Transverse colon (tissue), 4 donors: ENCODE measurements at regions not wholly inside any gene's neighbourhood (a gene's known extent, or its start where the extent isn't known, plus 50 kb on each side); places are given as distances from the start of the nearest gene placed in this dataset.

Experiments
- DNase-seq: peaks from one replicate; pipeline ENCODE4 v3.0.0-alpha.2; 2019
- H3K27ac ChIP-seq, 4 donors: fragments of 200-600 bp; sonication (generic); 2 replicates each; pipeline ENCODE4 v1.5.1; 2016 to 2018; ENCODE audit warnings: inconsistent platforms in 4 of 4
- H3K27me3 ChIP-seq: fragments of 200-600 bp; sonication (generic); 2 replicates; pipeline ENCODE4 v1.5.1; 2017; ENCODE audit warnings: inconsistent platforms
- H3K36me3 ChIP-seq, 4 donors: fragments of 200-600 bp; sonication (generic); 2 replicates each; pipeline ENCODE4 v1.5.1; 2017 to 2019; ENCODE audit warnings: inconsistent platforms in 4 of 4
- H3K4me1 ChIP-seq, 4 donors: fragments of 200-600 bp; sonication (generic); 2 replicates each; pipeline ENCODE4 v1.5.1; 2017 to 2020; ENCODE audit warnings: inconsistent platforms in 4 of 4
- H3K4me3 ChIP-seq, 4 donors: fragments of 200-600 bp; sonication (generic); 1 replicate in 1 of 4; 2 replicates in 3 of 4; pipeline versions ENCODE4 v1.5.1 to v1.6.1; 2017 to 2019; ENCODE audit warnings: inconsistent platforms in 4 of 4
- H3K9me3 ChIP-seq, 2 donors: fragments of 200-600 bp; sonication (generic); 2 replicates each; pipeline ENCODE4 v1.5.1; 2017 to 2019; ENCODE audit warnings: inconsistent platforms in 2 of 2
- EP300 ChIP-seq: sonication (generic); formaldehyde crosslinking; IDR thresholded peaks from one replicate; pipeline ENCODE4 v1.6.1; 2017; ENCODE audit warnings: antibody characterized with exemption, low read depth
- POLR2A ChIP-seq: fragments of 450-650 bp; IDR thresholded peaks from one replicate; pipeline ENCODE4 v1.6.1; 2016; ENCODE audit warnings: antibody characterized with exemption, mild to moderate bottlenecking, moderate library complexity
- POLR2AphosphoS5 ChIP-seq, 3 donors: sonication (generic); formaldehyde crosslinking; IDR thresholded peaks; one replicate each; pipeline ENCODE4 v1.6.1; 2016; ENCODE audit warnings: antibody characterized with exemption in 3 of 3
- WGBS, 2 donors: methylation state at CpG; one replicate each; pipeline ENCODE4 v1.1.5; 2018; ENCODE audit warnings: low coverage in 1 of 2; 5-methylcytosine and 5-hydroxymethylcytosine counted together
- in situ Hi-C, 4 donors: fragments of 200-750 bp; cut with MboI; loops; one replicate each; pipeline versions ENCODE4 v1.15.0 to v1.15.1; 2017; ENCODE audit warnings: low sequenced_read_pairs in 3 of 4, low pct_ligation_motif_present in 1 of 4, low pct_unique_long_range_greater_than_20kb in 1 of 4
- intact Hi-C: fragments of 100-400 bp; cut with DNase I; formaldehyde crosslinking; loops from one replicate; pipeline ENCODE4 v1.15.1; 2023; ENCODE audit warnings: low total_unique reads
- TF ChIP-seq, protein P1 (sequence below), 5 experiments: fragments of 200-600 bp in 3 of 5; fragments of 450-650 bp in 2 of 5; sonication (generic) in 3 of 5; IDR thresholded peaks; 1 replicate in 2 of 5; 2 replicates in 3 of 5; pipeline ENCODE4 v1.5.1; 2016 to 2017; ENCODE audit warnings: antibody characterized with exemption in 5 of 5, inconsistent platforms in 3 of 5, mild to moderate bottlenecking in 2 of 5, moderate library complexity in 1 of 5

DNA sequence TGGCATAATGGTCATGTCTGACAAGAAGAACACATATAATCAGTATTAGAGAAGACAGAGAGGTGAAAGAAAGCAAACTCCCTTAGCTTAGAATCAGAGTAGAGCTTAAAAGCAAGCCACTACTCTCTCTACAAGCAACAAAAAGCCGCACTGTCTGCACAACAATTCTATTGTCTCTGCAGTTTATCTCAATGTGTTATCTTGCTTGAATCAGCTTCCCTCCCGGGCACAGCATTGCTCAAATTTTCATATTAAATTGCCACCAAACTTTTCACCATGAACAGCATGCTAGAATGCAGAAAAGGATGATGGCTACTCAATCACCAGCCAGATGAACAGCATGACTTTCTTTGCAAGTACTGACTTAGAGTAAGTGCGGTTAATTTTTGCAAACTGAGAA, 356.0 kb upstream of the KYNU start:
- no peak overlapping the region for H3K27ac ChIP-seq
- H3K9me3 ChIP-seq, result no peaks in the 10 kb centered on the region
- TF ChIP-seq EP300 (no peak), POLR2AphosphoS5 (IDR thresholded peaks at IDR 0.05) (no peak), POLR2A (no peak)
- TF ChIP-seq, protein P1, sequence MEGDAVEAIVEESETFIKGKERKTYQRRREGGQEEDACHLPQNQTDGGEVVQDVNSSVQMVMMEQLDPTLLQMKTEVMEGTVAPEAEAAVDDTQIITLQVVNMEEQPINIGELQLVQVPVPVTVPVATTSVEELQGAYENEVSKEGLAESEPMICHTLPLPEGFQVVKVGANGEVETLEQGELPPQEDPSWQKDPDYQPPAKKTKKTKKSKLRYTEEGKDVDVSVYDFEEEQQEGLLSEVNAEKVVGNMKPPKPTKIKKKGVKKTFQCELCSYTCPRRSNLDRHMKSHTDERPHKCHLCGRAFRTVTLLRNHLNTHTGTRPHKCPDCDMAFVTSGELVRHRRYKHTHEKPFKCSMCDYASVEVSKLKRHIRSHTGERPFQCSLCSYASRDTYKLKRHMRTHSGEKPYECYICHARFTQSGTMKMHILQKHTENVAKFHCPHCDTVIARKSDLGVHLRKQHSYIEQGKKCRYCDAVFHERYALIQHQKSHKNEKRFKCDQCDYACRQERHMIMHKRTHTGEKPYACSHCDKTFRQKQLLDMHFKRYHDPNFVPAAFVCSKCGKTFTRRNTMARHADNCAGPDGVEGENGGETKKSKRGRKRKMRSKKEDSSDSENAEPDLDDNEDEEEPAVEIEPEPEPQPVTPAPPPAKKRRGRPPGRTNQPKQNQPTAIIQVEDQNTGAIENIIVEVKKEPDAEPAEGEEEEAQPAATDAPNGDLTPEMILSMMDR (IDR thresholded peaks at IDR 0.05), result no peak
- in situ Hi-C loops (no loop called here), intact Hi-C loops (no loop called here)
- no peaks in the 10 kb centered on the region for H3K27me3 ChIP-seq
- no peak overlapping the region for H3K4me3 ChIP-seq
- H3K36me3 ChIP-seq, result no peaks in the 10 kb centered on the region
- no peaks in the 10 kb centered on the region for H3K4me1 ChIP-seq
- DNase-seq, result no peak
- 72 to 73% methylated on average over 3 of the region's 3 CpGs for WGBS, 2 donors

DNA sequence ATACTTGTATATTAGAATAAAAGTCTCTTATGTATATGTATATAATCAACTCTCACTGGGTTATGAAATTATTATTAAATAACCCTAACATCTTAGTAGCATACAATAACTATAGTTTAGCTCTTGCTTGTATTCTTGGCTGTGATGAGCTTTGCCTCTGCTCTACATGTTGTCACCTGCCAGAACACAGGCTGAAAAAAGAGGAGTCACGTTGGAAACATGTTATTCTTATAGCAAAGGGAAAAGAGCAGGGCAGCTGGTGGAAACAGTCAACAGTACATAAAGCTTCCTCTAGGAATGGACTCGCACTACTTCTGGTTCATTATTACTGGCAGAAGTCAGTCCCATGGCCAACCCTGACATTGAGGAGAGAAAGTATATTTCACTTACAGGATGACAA, 362.0 kb upstream of the KYNU start:
- DNase-seq, result no peak
- TF ChIP-seq, protein P1 (IDR thresholded peaks at IDR 0.05), result no peak
- no peak for TF ChIP-seq POLR2AphosphoS5 (IDR thresholded peaks at IDR 0.05)
- TF ChIP-seq EP300, result no peak
- no peak for TF ChIP-seq POLR2A
- Histone ChIP-seq H3K4me3 (no peak overlapping the region), H3K9me3 (no peaks in the 10 kb centered on the region), H3K36me3 (no peaks in the 10 kb centered on the region), H3K4me1 (no peaks in the 10 kb centered on the region), H3K27me3 (no peaks in the 10 kb centered on the region), H3K27ac (no peak overlapping the region)
- in situ Hi-C loops, result no loop called here
- 66 to 74% methylated on average over 2 of the region's 2 CpGs for WGBS, 2 donors
- intact Hi-C loops, result no loop called here

DNA sequence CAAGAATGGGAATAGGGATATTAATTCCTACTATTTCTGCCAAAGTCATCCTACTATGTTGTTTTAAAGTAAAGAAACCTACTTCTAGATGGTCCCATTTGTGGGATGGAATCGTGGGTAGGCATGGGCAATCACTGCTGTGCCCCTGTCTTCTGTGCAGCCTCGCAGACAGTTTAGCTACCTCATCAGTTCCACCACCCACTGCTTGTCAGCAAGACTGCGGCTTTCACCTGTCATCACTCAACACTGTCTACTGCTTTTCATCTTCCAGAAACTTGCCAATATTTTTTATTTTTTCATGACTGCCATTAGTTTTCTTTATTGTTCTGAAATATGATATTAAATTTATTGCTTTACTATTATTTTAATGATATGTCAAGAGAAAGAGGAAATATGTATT, 368.1 kb upstream of the KYNU start:
- TF ChIP-seq POLR2AphosphoS5 (IDR thresholded peaks at IDR 0.05) (no peak), POLR2A (no peak), EP300 (no peak)
- TF ChIP-seq, protein P1 (IDR thresholded peaks at IDR 0.05), result no peak
- in situ Hi-C loops (no loop called here), intact Hi-C loops (no loop called here)
- Histone ChIP-seq H3K27ac (no peak overlapping the region), H3K4me3 (no peak overlapping the region), H3K4me1 (no peaks in the 10 kb centered on the region), H3K9me3 (no peaks in the 10 kb centered on the region), H3K36me3 (no peaks in the 10 kb centered on the region), H3K27me3 (no peaks in the 10 kb centered on the region)
- 68 to 69% methylated on average over 3 of the region's 3 CpGs for WGBS, 2 donors
- DNase-seq, result no peak

DNA sequence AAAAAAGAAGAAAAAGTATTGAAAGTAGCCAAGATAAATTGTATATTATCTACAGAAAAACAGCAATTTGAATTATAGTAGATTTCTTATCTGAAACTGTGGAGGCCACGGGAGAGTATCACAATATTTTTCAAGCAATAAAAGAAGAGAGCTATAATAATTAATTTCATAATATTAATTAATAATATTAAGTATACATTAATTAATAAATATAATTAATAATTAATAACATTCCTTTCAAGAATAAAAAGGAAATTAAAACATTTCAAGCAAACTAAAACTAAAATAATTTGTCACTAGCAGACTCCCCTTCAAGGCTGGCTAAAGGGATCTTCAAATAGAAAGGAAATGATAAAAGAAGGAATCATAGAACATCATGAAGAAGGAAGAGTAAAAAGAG, 372.7 kb upstream of the KYNU start:
- Histone ChIP-seq H3K27ac (no peak overlapping the region), H3K36me3 (no peaks in the 10 kb centered on the region), H3K9me3 (no peaks in the 10 kb centered on the region), H3K4me3 (no peak overlapping the region), H3K4me1 (no peaks in the 10 kb centered on the region), H3K27me3 (no peaks in the 10 kb centered on the region)
- WGBS, 2 donors, result 30 to 56% methylated on average over 1 of the region's 1 CpG
- no peak for DNase-seq
- in situ Hi-C loops (no loop called here), intact Hi-C loops (no loop called here)
- no peak for TF ChIP-seq POLR2AphosphoS5 (IDR thresholded peaks at IDR 0.05)
- TF ChIP-seq EP300, result no peak
- TF ChIP-seq, protein P1 (IDR thresholded peaks at IDR 0.05), result no peak
- TF ChIP-seq POLR2A, result no peak
